ENCODE measurements at regions not wholly inside any gene's neighbourhood (a gene's known extent, or its start where the extent isn't known, plus 50 kb on each side); places are given as distances from the start of the nearest gene placed in this dataset.

GRCh38 chr16:86683441-86684194, 105.3 kb downstream of the FOXL1 start:
- DNase-seq (ENCODE audit: low read depth in 2 of 2), result no peak

GRCh38 chr16:86685076-86685475, 106.7 kb downstream of the FOXL1 start:
- DNase-seq (ENCODE audit: low read depth in 2 of 2), result no peak

GRCh38 chr16:86690970-86691369, 112.6 kb downstream of the FOXL1 start:
- no peak for DNase-seq (ENCODE audit: low read depth in 2 of 2)

GRCh38 chr16:86692426-86692825, 114.1 kb downstream of the FOXL1 start:
- no peak for DNase-seq (ENCODE audit: low read depth in 2 of 2)

- no peak for DNase-seq (ENCODE audit: low read depth in 2 of 2)
These were observed 114.7 kb downstream of the FOXL1 start for GRCh38 chr16:86693033-86693432.

GRCh38 chr16:86697715-86698114, 119.4 kb downstream of the FOXL1 start:
- DNase-seq (ENCODE audit: low read depth in 2 of 2), result no peak

GRCh38 chr16:86700046-86700945, 121.9 kb downstream of the FOXL1 start:
- DNase-seq (ENCODE audit: low read depth in 2 of 2), result no peak

GRCh38 chr16:86701286-86701975, 123.1 kb downstream of the FOXL1 start:
- DNase-seq (ENCODE audit: low read depth in 2 of 2), result no peak

- DNase-seq (ENCODE audit: low read depth in 2 of 2), result no peak
These were observed 124.7 kb downstream of the FOXL1 start for GRCh38 chr16:86702824-86703588.

GRCh38 chr16:86704516-86704915, 126.2 kb downstream of the FOXL1 start:
- no peak for DNase-seq (ENCODE audit: low read depth in 2 of 2)

GRCh38 chr16:86706726-86707125, 128.4 kb downstream of the FOXL1 start:
- no peak for DNase-seq (ENCODE audit: low read depth in 2 of 2)

- DNase-seq (ENCODE audit: low read depth in 2 of 2), result no peak
These were observed 128.8 kb downstream of the FOXL1 start for GRCh38 chr16:86707171-86707570.

- DNase-seq (ENCODE audit: low read depth in 2 of 2), result no peak
These were observed 129.2 kb downstream of the FOXL1 start for GRCh38 chr16:86707581-86707980.

GRCh38 chr16:86708431-86708830, 130.1 kb downstream of the FOXL1 start:
- no peak for DNase-seq (ENCODE audit: low read depth in 2 of 2)

- DNase-seq (ENCODE audit: low read depth in 2 of 2), result no peak
These were observed 130.8 kb downstream of the FOXL1 start for GRCh38 chr16:86709103-86709502.

GRCh38 chr16:86709902-86710601, 131.7 kb downstream of the FOXL1 start:
- DNase-seq (ENCODE audit: low read depth in 2 of 2), result no peak

GRCh38 chr16:86710602-86710950, 132.2 kb downstream of the FOXL1 start:
- DNase-seq (ENCODE audit: low read depth in 2 of 2), result no peak

GRCh38 chr16:86712158-86713009, 134.0 kb downstream of the FOXL1 start:
- DNase-seq (ENCODE audit: low read depth in 2 of 2), result no peak

- no peak for DNase-seq (ENCODE audit: low read depth in 2 of 2)
These were observed 134.8 kb downstream of the FOXL1 start for GRCh38 chr16:86713021-86713631.

- no peak for DNase-seq (ENCODE audit: low read depth in 2 of 2)
These were observed 135.8 kb downstream of the FOXL1 start for GRCh38 chr16:86714166-86714565.

Data from stimulated activated CD8-positive, alpha-beta memory T cell treated with anti-CD3 and anti-CD28 coated beads, Interleukin-15, amount 100 ng/mL, for 48 hours (primary cell).